K562 (cell line): ENCODE measurements at regions not wholly inside any gene's neighbourhood (a gene's known extent, or its start where the extent isn't known, plus 50 kb on each side); places are given as distances from the start of the nearest gene placed in this dataset.

Experiments
- ATAC-seq: fragments of 200-7000 bp; cut with Tn5 transposase; 3 replicates; pipeline ENCODE4 v1.9.1; 2020; ENCODE audit warnings: moderate library complexity
- BruUV-seq: library from RNA; stranded (reverse); fragments of 400-500 nt; replicated peaks from 2 replicates; lab custom pipeline; 2021; lab: Mats Ljungman, UMichigan
- CTCF ChIA-PET: fragments of 300-600 bp; formaldehyde crosslinking; extraction: SDS; loops from one replicate; lab custom pipeline; 2021; ENCODE audit warnings: low intra/inter-chr PET ratio; lab: Yijun Ruan, JAX
- POLR2A ChIA-PET: fragments of 300-600, 350-650 bp; sonication (Branson Sonifier 250); formaldehyde crosslinking; extraction: SDS; loops from one replicate; lab custom pipeline; 2021; ENCODE audit warnings: antibody characterized with exemption, inconsistent platforms; lab: Yijun Ruan, JAX
- DNase-seq, 4 experiments: peaks; one replicate each; pipeline versions ENCODE4 v3.0.0 to v3.0.0-alpha.2; 2011 to 2018; ENCODE audit warnings: low spot score in 3 of 4, mixed read lengths in 3 of 4; ENCODE audit errors: extremely low read depth in 1 of 4
- FAIRE-seq: peaks from 2 replicates; lab custom pipeline; 2011; peaks lifted over from hg19 to GRCh38; lab: Jason Lieb, UNC
- H2AFZ ChIP-seq: 2 replicates; pipeline ENCODE4 v1.6.0; 2011; ENCODE audit warnings: low read depth, low read length, control low read depth, inconsistent platforms
- H3K27ac ChIP-seq: fragments of 200-600 bp; 3 replicates; pipeline ENCODE4 v1.8.0; 2011; ENCODE audit warnings: low read depth, mild to moderate bottlenecking, control low read depth, inconsistent platforms, low read length, moderate library complexity, mixed read lengths; ENCODE audit errors: extremely low read depth
- H3K27me3 ChIP-seq, 2 experiments: fragments of 300-600 bp in 1 of 2; 2 replicates in 1 of 2; 3 replicates in 1 of 2; pipeline versions ENCODE4 v1.6.0 to v1.8.0; 2011; ENCODE audit warnings: inconsistent platforms in 2 of 2, low read length in 2 of 2, mild to moderate bottlenecking in 1 of 2, mixed read lengths in 1 of 2, moderate library complexity in 1 of 2; ENCODE audit not compliant: control insufficient read depth in 2 of 2, insufficient read depth in 2 of 2
- H3K36me3 ChIP-seq: fragments of 300-600 bp; 3 replicates; pipeline ENCODE4 v1.8.0; 2011; ENCODE audit warnings: mild to moderate bottlenecking, low read length, inconsistent platforms; ENCODE audit not compliant: control insufficient read depth, insufficient read depth
- H3K4me1 ChIP-seq, 2 experiments: fragments of 200-600 bp in 1 of 2; replicated peaks in 1 of 2; 2 replicates in 1 of 2; 3 replicates in 1 of 2; pipeline versions ENCODE4 v1.5.1 to v1.8.0; 2011; ENCODE audit warnings: inconsistent platforms in 2 of 2, low read length in 2 of 2, mild to moderate bottlenecking in 1 of 2, mixed read lengths in 1 of 2, moderate library complexity in 1 of 2; ENCODE audit not compliant: control insufficient read depth in 2 of 2, insufficient read depth in 2 of 2
- H3K4me2 ChIP-seq: 2 replicates; pipeline ENCODE4 v1.6.1; 2011; ENCODE audit warnings: low read length, control low read depth, inconsistent platforms, mixed read lengths; ENCODE audit not compliant: insufficient read depth
- H3K4me3 ChIP-seq: fragments of 200-600 bp; sonication (generic), shearing (Covaris generic); 2 replicates; pipeline ENCODE4 v1.5.1; 2016; ENCODE audit warnings: control low read depth, inconsistent platforms
- H3K79me2 ChIP-seq: fragments of 200-600 bp; 3 replicates; pipeline ENCODE4 v1.8.0; 2011; ENCODE audit warnings: low read length, inconsistent platforms; ENCODE audit not compliant: control insufficient read depth, insufficient read depth
- H3K9ac ChIP-seq, 2 experiments: 2 replicates each; pipeline versions ENCODE4 v1.6.0 to v1.6.1; 2011; ENCODE audit warnings: low read depth in 2 of 2, low read length in 2 of 2, control low read depth in 1 of 2, inconsistent platforms in 1 of 2, mild to moderate bottlenecking in 1 of 2, mixed read lengths in 1 of 2; ENCODE audit not compliant: insufficient read depth in 1 of 2
- H3K9me1 ChIP-seq: one replicate; pipeline ENCODE4 v1.6.0; 2011; ENCODE audit warnings: inconsistent platforms, mild to moderate bottlenecking, low read length, moderate library complexity; ENCODE audit not compliant: control insufficient read depth, insufficient read depth
- H3K9me3 ChIP-seq: replicated peaks from 2 replicates; pipeline ENCODE4 v1.5.1; 2011; ENCODE audit warnings: low read depth, low read length, inconsistent platforms; ENCODE audit not compliant: control insufficient read depth, insufficient read depth
- H4K20me1 ChIP-seq: replicated peaks from 2 replicates; pipeline ENCODE4 v1.6.1; 2011; ENCODE audit warnings: low read length, inconsistent platforms, mixed read lengths; ENCODE audit not compliant: control insufficient read depth, insufficient read depth
- ARID1B ChIP-seq: fragments of 450-650 bp; IDR thresholded peaks from 2 replicates; pipeline ENCODE4 v1.6.1; 2016; ENCODE audit warnings: antibody characterized with exemption, mild to moderate bottlenecking, inconsistent platforms
- DDX20 ChIP-seq: fragments of 450-650 bp; IDR thresholded peaks from 2 replicates; pipeline ENCODE4 v1.6.1; 2016; ENCODE audit warnings: missing genetic modification characterization, low read depth, mild to moderate bottlenecking, missing compliant biosample characterization, moderate library complexity
- E2F5 ChIP-seq: sonication (generic); formaldehyde crosslinking; IDR thresholded peaks from 2 replicates; pipeline ENCODE4 v1.8.0; 2022; ENCODE audit warnings: mild to moderate bottlenecking, missing genetic modification reagents
- ETV6 ChIP-seq, 3 experiments: fragments of 150-350 bp in 1 of 3; sonication (generic) in 1 of 3; formaldehyde crosslinking in 1 of 3; IDR thresholded peaks; 2 replicates each; pipeline versions ENCODE4 v1.6.1 to v1.8.0; 2014 to 2022; ENCODE audit warnings: borderline replicate concordance in 2 of 3, low read depth in 2 of 3, antibody characterized with exemption in 1 of 3, low read length in 1 of 3, mild to moderate bottlenecking in 1 of 3, missing genetic modification reagents in 1 of 3
- HDAC3 ChIP-seq: fragments of 450-650 bp; IDR thresholded peaks from 2 replicates; pipeline ENCODE4 v1.6.1; 2018; ENCODE audit warnings: borderline replicate concordance, mild to moderate bottlenecking, moderate library complexity; ENCODE audit not compliant: partially characterized antibody
- HMG20B ChIP-seq: fragments of 250-450 bp; sonication (Bioruptor Pico); IDR thresholded peaks from 2 replicates; pipeline ENCODE4 v1.5.0; 2021; ENCODE audit warnings: mild to moderate bottlenecking
- KDM1A ChIP-seq, 2 experiments: fragments of 450-650 bp; IDR thresholded peaks; 2 replicates each; pipeline ENCODE4 v1.6.1; 2016; ENCODE audit warnings: mild to moderate bottlenecking in 2 of 2
- KDM2B ChIP-seq: fragments of 250-450 bp; sonication (Bioruptor Pico); IDR thresholded peaks from 2 replicates; pipeline ENCODE4 v1.8.0; 2021; ENCODE audit warnings: mild to moderate bottlenecking, moderate library complexity
- MLLT1 ChIP-seq, 2 experiments: fragments of 450-650 bp; IDR thresholded peaks; 2 replicates each; pipeline ENCODE4 v1.6.1; 2016
- POLR2G ChIP-seq: fragments of 200-400 bp; formaldehyde crosslinking; IDR thresholded peaks from 2 replicates; pipeline ENCODE4 v1.6.1; 2017; ENCODE audit warnings: low read depth, mild to moderate bottlenecking, antibody characterized with exemption, low read length, moderate library complexity
- PTBP1 ChIP-seq: fragments of 200-400 bp; formaldehyde crosslinking; IDR thresholded peaks from 2 replicates; pipeline ENCODE4 v1.6.1; 2017; ENCODE audit warnings: low read depth, low read length
- SAFB ChIP-seq: fragments of 200-400 bp; formaldehyde crosslinking; IDR thresholded peaks from 2 replicates; pipeline ENCODE4 v1.6.1; 2017; ENCODE audit warnings: low read depth, low read length, borderline replicate concordance
- SMAD4 ChIP-seq: fragments of 250-450 bp; sonication (Bioruptor Pico); conservative IDR thresholded peaks from 2 replicates; pipeline ENCODE4 v1.8.0; 2021; ENCODE audit warnings: inconsistent platforms, mild to moderate bottlenecking, moderate library complexity
- ZNF184 ChIP-seq: sonication (generic); formaldehyde crosslinking; IDR thresholded peaks from 2 replicates; pipeline ENCODE4 v1.5.0; 2020; ENCODE audit warnings: missing genetic modification reagents
- ZNF668 ChIP-seq: fragments of 250-450 bp; sonication (Bioruptor Pico); IDR thresholded peaks from 2 replicates; pipeline ENCODE4 v1.8.0; 2022; ENCODE audit warnings: mild to moderate bottlenecking, inconsistent platforms
- WGBS: fragments of 100-300 bp; shearing (Covaris generic); methylation state at CpG from one replicate; pipeline ENCODE4 v1.1.6; 2016; ENCODE audit warnings: low coverage, mixed read lengths; ENCODE audit not compliant: insufficient coverage; ENCODE audit errors: missing lambda C conversion rate; 5-methylcytosine and 5-hydroxymethylcytosine counted together
- in situ Hi-C: fragments of 300-500 bp; cut with MboI; formaldehyde crosslinking; loops from 4 replicates; pipeline ENCODE4 v1.15.0; 2018; ENCODE audit warnings: inconsistent platforms, mixed read lengths
- intact Hi-C: fragments of 100-400 bp; cut with micrococcal nuclease; formaldehyde crosslinking; loops from 2 replicates; pipeline ENCODE4 v1.14.2; 2022
- TF ChIP-seq, protein P1 (sequence below): fragments of 450-650 bp; IDR thresholded peaks from 2 replicates; pipeline ENCODE4 v1.7.0; 2016; ENCODE audit warnings: borderline replicate concordance
- TF ChIP-seq, protein P2 (sequence below): fragments of 450-650 bp; conservative IDR thresholded peaks from 2 replicates; pipeline ENCODE4 v1.6.1; 2016; ENCODE audit warnings: missing genetic modification characterization, low read depth, mild to moderate bottlenecking, control low read depth, missing compliant biosample characterization

DNA sequence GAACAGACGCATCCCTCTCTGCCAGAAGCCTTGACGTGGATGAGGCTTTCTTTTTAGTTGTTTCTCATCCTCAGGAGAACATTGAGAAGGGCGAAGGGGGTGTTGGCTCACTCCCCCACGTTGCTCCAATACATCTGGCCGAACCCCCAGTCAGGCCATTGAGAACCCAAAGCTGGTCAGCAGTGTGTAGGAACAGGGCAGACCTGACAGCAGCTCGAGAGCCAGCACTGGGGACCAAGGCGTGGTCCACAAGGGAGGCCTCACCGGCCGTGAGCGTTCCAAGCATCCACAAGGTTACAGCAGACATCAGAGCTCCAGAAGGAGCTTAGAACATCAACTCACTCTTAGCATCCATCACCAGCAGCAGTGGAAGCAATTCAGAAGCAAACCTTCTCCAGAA is 387.9 kb upstream of the ARID1B start:
- Histone ChIP-seq H4K20me1 (no peaks in the 10 kb centered on the region), H3K27me3 (peaks cover 0 to 10% of the 10 kb centered on the region in 2 experiments; a peak in 1 of 5 replicates), H3K79me2 (no peaks in the 10 kb centered on the region), H3K27ac (no peak overlapping the region), H3K36me3 (no peaks in the 10 kb centered on the region), H3K9me1 (no peaks in the 10 kb centered on the region), H3K9me3 (no peaks in the 10 kb centered on the region), H3K4me2 (no peak overlapping the region), H3K4me3 (no peak overlapping the region), H3K9ac (no peak overlapping the region), H3K4me1 (no peaks in the 10 kb centered on the region), H2AFZ (no peak overlapping the region)
- in situ Hi-C loops (no loop called here), intact Hi-C loops (no loop called here)
- CTCF ChIA-PET: no interaction called here
- WGBS: 0% methylated on average over 9 of the region's 10 CpGs
- BruUV-seq: no TSS peak
- ATAC-seq (no peak), DNase-seq (no peak), FAIRE-seq (no peak)
- POLR2A ChIA-PET: no interaction called here
- TF ChIP-seq ETV6 (IDR thresholded peaks at IDR 0.05; ENCODE audit: borderline replicate concordance in 1 of 2, low read depth in 2 of 2, low read length in 1 of 2): no peak
- TF ChIP-seq ETV6 (CRISPR knock-in tag; IDR thresholded peaks at IDR 0.05; ENCODE audit: borderline replicate concordance): no peak
- no peak for TF ChIP-seq ARID1B
- TF ChIP-seq KDM1A (IDR thresholded peaks at IDR 0.05): no peak
- no peak for TF ChIP-seq ZNF668 (CRISPR knock-in tag)
- TF ChIP-seq ZNF184 (CRISPR knock-in tag): no peak
- no peak for TF ChIP-seq HDAC3
- no peak for TF ChIP-seq POLR2G
- TF ChIP-seq DDX20 (tag): no peak
- no peak for TF ChIP-seq HMG20B (CRISPR knock-in tag)
- no peak for TF ChIP-seq SMAD4 (CRISPR knock-in tag)
- TF ChIP-seq E2F5 (CRISPR knock-in tag): no peak
- TF ChIP-seq, protein P1, sequence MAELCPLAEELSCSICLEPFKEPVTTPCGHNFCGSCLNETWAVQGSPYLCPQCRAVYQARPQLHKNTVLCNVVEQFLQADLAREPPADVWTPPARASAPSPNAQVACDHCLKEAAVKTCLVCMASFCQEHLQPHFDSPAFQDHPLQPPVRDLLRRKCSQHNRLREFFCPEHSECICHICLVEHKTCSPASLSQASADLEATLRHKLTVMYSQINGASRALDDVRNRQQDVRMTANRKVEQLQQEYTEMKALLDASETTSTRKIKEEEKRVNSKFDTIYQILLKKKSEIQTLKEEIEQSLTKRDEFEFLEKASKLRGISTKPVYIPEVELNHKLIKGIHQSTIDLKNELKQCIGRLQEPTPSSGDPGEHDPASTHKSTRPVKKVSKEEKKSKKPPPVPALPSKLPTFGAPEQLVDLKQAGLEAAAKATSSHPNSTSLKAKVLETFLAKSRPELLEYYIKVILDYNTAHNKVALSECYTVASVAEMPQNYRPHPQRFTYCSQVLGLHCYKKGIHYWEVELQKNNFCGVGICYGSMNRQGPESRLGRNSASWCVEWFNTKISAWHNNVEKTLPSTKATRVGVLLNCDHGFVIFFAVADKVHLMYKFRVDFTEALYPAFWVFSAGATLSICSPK: no peak
- TF ChIP-seq, protein P2, sequence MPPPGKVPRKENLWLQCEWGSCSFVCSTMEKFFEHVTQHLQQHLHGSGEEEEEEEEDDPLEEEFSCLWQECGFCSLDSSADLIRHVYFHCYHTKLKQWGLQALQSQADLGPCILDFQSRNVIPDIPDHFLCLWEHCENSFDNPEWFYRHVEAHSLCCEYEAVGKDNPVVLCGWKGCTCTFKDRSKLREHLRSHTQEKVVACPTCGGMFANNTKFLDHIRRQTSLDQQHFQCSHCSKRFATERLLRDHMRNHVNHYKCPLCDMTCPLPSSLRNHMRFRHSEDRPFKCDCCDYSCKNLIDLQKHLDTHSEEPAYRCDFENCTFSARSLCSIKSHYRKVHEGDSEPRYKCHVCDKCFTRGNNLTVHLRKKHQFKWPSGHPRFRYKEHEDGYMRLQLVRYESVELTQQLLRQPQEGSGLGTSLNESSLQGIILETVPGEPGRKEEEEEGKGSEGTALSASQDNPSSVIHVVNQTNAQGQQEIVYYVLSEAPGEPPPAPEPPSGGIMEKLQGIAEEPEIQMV: no peak
- no peak for TF ChIP-seq SAFB
- no peak for TF ChIP-seq KDM2B
- no peak for TF ChIP-seq MLLT1 (IDR thresholded peaks at IDR 0.05)
- no peak for TF ChIP-seq PTBP1
